LNCAP (cell line): ENCODE measurements at regions not wholly inside any gene's neighbourhood (a gene's known extent, or its start where the extent isn't known, plus 50 kb on each side); places are given as distances from the start of the nearest gene placed in this dataset.

Source experiments
- CTCF ChIP-seq: fragments of 450-650 bp; IDR thresholded peaks from 2 replicates; pipeline ENCODE4 v1.5.1; 2017; ENCODE audit warnings: mild to moderate bottlenecking

DNA sequence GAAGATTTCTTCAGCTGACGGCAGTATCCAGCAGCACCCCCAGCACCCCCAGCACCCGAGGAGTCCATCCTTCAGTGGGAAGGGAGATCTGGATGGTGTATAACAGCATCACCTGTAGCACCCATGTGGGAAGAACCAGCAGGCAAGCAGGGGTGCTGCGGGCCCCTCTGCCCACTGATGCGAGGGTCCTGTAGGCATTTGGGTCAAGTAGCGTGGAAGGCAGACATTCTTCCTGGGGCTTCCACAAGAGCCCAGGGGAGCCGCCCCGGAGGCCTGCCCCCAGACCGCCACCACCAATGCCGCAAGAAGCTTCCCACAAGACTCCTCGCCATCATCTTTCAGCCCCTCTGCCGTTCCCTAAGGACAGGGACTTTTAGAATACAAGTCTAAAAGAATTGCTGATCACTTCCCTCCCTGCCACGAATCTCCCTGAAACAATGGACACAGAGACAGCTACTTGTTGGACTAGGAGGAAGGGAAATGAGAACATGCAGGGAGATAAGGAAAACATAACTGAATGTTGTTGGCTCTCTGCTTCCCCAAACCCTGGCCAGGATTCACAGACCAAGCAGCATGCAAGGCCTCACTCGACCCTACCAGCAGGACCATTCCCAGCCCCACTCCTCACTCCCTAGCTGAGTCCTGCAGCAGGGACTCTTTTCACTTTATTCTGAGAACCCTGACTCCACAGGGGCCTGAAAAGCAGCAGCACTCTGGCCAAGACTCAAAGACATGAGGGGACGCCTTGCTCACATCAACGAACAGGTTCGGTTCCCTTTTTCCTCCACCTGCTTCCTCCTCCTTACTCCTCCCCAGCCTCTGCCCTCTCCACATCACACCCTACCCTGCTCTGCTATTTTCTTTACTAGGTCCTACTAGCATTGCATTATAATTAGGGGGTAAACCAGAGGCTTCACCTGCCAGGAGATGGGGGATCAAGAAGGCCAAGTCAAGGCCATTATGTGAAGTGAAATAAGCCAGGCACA, 164.5 kb downstream of the HERPUD2 start:
- TF ChIP-seq CTCF: no peak

DNA sequence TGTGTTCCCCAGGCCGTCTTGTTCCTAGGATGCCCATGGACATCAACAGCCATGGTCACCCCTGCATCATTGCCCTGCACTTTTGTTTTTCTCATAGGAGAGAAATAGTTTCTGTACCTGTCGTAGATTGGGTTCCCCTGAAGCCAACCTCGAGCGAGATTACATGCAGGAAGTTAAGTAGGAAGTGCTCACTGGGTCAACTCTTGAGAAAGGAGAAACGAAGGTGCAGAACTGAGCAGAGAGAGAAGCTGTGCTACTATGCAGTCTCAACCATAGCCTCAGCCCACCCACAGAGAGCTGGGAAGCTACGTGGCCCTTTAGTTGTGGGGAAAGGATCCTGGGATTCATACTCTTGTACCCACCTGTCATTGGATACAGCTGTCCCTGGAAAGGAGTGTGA, 165.2 kb downstream of the HERPUD2 start:
- no peak for TF ChIP-seq CTCF

GRCh38 chr7:35528381-35528977, 166.5 kb downstream of the HERPUD2 start:
- TF ChIP-seq CTCF: no peak

DNA sequence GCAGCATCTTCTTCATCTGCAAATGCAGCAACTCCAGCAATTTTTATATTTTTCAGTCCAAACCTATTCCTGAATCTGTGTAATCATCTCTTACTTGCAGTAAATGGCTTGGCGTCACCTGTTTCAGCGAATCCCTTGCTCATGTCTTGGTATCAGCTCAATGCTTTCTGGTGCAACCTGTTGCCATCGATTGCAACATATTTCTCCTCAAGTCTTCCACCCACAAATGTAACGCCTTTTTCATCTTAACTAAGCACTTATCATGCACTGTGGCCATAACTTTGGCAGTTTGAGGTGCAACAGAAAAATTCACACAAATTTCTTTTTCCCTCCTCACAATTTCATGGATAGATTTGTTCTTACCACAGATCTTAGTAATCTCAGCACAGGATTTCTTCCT, 168.3 kb downstream of the HERPUD2 start:
- no peak for TF ChIP-seq CTCF

GRCh38 chr7:35524112-35524804, 170.7 kb downstream of the HERPUD2 start:
- no peak for TF ChIP-seq CTCF

- TF ChIP-seq CTCF: no peak
Observed at GRCh38 chr7:35523292-35523691, 171.6 kb downstream of the HERPUD2 start.

GRCh38 chr7:35522697-35523096, 172.2 kb downstream of the HERPUD2 start:
- no peak for TF ChIP-seq CTCF
